ENCODE measurements at regions not wholly inside any gene's neighbourhood (a gene's known extent, or its start where the extent isn't known, plus 50 kb on each side); places are given as distances from the start of the nearest gene placed in this dataset.

- no peak for TF ChIP-seq CTCF (IDR thresholded peaks at IDR 0.05)
- no peak for TF ChIP-seq POLR2A (IDR thresholded peaks at IDR 0.05)
Observed at GRCh38 chr21:25161571-25161970, 445.7 kb downstream of the MRPL39 start.

All from lower leg skin (tissue), 3 donors.